ENCODE measurements at regions not wholly inside any gene's neighbourhood (a gene's known extent, or its start where the extent isn't known, plus 50 kb on each side); places are given as distances from the start of the nearest gene placed in this dataset.

DNA sequence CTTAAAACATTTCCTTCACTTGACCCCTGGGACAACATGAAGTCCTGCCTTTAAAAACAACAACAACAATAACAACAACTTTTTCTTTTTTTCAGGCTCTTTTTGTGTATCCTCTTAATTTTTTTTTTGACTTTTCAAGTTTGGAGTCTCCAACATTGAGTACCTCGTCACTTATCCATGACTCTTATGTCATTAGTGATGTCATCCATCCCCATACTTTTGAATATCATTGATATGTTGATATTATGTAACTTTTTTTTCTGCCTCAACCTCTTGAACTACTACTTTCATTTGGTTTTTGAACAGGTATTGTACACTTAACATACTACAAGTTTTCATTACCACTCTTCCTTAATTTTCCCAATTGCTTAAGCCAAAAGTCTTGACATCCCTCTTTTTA lies 143.0 kb upstream of the ATXN7L3B start:
- TF ChIP-seq, protein P1, sequence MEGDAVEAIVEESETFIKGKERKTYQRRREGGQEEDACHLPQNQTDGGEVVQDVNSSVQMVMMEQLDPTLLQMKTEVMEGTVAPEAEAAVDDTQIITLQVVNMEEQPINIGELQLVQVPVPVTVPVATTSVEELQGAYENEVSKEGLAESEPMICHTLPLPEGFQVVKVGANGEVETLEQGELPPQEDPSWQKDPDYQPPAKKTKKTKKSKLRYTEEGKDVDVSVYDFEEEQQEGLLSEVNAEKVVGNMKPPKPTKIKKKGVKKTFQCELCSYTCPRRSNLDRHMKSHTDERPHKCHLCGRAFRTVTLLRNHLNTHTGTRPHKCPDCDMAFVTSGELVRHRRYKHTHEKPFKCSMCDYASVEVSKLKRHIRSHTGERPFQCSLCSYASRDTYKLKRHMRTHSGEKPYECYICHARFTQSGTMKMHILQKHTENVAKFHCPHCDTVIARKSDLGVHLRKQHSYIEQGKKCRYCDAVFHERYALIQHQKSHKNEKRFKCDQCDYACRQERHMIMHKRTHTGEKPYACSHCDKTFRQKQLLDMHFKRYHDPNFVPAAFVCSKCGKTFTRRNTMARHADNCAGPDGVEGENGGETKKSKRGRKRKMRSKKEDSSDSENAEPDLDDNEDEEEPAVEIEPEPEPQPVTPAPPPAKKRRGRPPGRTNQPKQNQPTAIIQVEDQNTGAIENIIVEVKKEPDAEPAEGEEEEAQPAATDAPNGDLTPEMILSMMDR (IDR thresholded peaks at IDR 0.05), result no peak
- TF ChIP-seq EP300 (IDR thresholded peaks at IDR 0.05), result no peak
